Endothelial cell of umbilical vein (primary cell): ENCODE measurements at regions not wholly inside any gene's neighbourhood (a gene's known extent, or its start where the extent isn't known, plus 50 kb on each side); places are given as distances from the start of the nearest gene placed in this dataset.
"Not testable (repeated sequence)": the region's sequence is repeated elsewhere in the genome, so short reads cannot be mapped to it uniquely, and the experiment has no call there.

Experiments used
- BruUV-seq: library from RNA; stranded (reverse); fragments of 400-500 nt; replicated peaks from 2 replicates; lab custom pipeline; 2021; lab: Mats Ljungman, UMichigan
- CTCF ChIA-PET: fragments of 300-600, 350-600 bp; sonication (Branson Sonifier 250); formaldehyde crosslinking; loops from one replicate; lab custom pipeline; 2021; ENCODE audit warnings: antibody characterized with exemption, inconsistent platforms; lab: Charles Lee
- POLR2A ChIA-PET: fragments of 300-600, 350-600 bp; sonication (Branson Sonifier 250); formaldehyde crosslinking; loops from one replicate; lab custom pipeline; 2021; ENCODE audit warnings: antibody characterized with exemption, inconsistent platforms; lab: Charles Lee
- DNase-seq: peaks from one replicate; pipeline ENCODE4 v3.0.0-alpha.2; 2011; ENCODE audit warnings: low read depth, low spot score
- FAIRE-seq: peaks from 2 replicates; lab custom pipeline; 2011; peaks lifted over from hg19 to GRCh38; lab: Jason Lieb, UNC
- H2AFZ ChIP-seq: 2 replicates; pipeline ENCODE4 v1.6.0; 2012; ENCODE audit warnings: low read depth, low read length, control low read depth, inconsistent platforms
- H3K27ac ChIP-seq: 2 replicates; pipeline ENCODE4 v1.5.1; 2011; ENCODE audit warnings: low read depth, mild to moderate bottlenecking, control low read depth, low read length, moderate library complexity; ENCODE audit not compliant: insufficient read depth
- H3K27me3 ChIP-seq, 2 experiments: 2 replicates each; pipeline versions ENCODE4 v1.6.0 to v1.6.1; 2011; ENCODE audit warnings: low read length in 2 of 2, mixed read lengths in 1 of 2; ENCODE audit not compliant: control insufficient read depth in 2 of 2, insufficient read depth in 2 of 2
- H3K36me3 ChIP-seq, 2 experiments: 2 replicates in 1 of 2; 3 replicates in 1 of 2; pipeline ENCODE4 v1.5.1; 2011; ENCODE audit warnings: low read length in 2 of 2, mild to moderate bottlenecking in 1 of 2, moderate library complexity in 1 of 2; ENCODE audit not compliant: control insufficient read depth in 2 of 2, insufficient read depth in 2 of 2; ENCODE audit errors: extremely low read depth in 1 of 2
- H3K4me1 ChIP-seq: 3 replicates; pipeline ENCODE4 v1.5.1; 2011; ENCODE audit warnings: mild to moderate bottlenecking, low read length; ENCODE audit not compliant: control insufficient read depth, insufficient read depth; ENCODE audit errors: extremely low read depth
- H3K4me2 ChIP-seq: 2 replicates; pipeline ENCODE4 v1.6.1; 2011; ENCODE audit warnings: low read length, control low read depth, mixed read lengths; ENCODE audit not compliant: insufficient read depth
- H3K4me3 ChIP-seq, 3 experiments: fragments of 200-600 bp in 1 of 3; sonication (generic), shearing (Covaris generic) in 1 of 3; replicated peaks in 1 of 3; 2 replicates each; pipeline ENCODE4 v1.5.1; 2011 to 2016; ENCODE audit warnings: control low read depth in 3 of 3, low read length in 3 of 3, mild to moderate bottlenecking in 2 of 3, inconsistent platforms in 1 of 3, low read depth in 1 of 3, moderate library complexity in 1 of 3; ENCODE audit not compliant: insufficient read depth in 1 of 3
- H3K79me2 ChIP-seq: 2 replicates; pipeline ENCODE4 v1.6.0; 2012; ENCODE audit warnings: low read length, inconsistent platforms; ENCODE audit not compliant: control insufficient read depth, insufficient read depth
- H3K9ac ChIP-seq: replicated peaks from 2 replicates; pipeline ENCODE3; 2011; ENCODE audit warnings: low read length, control low read depth; ENCODE audit not compliant: insufficient read depth; ENCODE audit errors: extremely low read depth
- H3K9me1 ChIP-seq: replicated peaks from 3 replicates; pipeline ENCODE4 v1.6.0; 2011; ENCODE audit warnings: mild to moderate bottlenecking, low read length; ENCODE audit not compliant: control insufficient read depth, insufficient read depth; ENCODE audit errors: extremely low read depth
- H3K9me3 ChIP-seq: replicated peaks from 2 replicates; pipeline ENCODE4 v1.5.1; 2012; ENCODE audit warnings: low read length, inconsistent platforms; ENCODE audit not compliant: control insufficient read depth, insufficient read depth
- H4K20me1 ChIP-seq: replicated peaks from 2 replicates; pipeline ENCODE3; 2011; ENCODE audit warnings: mild to moderate bottlenecking, low read length; ENCODE audit not compliant: control insufficient read depth, insufficient read depth; ENCODE audit errors: extremely low read depth
- EZH2 ChIP-seq: IDR thresholded peaks from 2 replicates; pipeline ENCODE4 v1.6.1; 2012; ENCODE audit warnings: borderline replicate concordance, low read depth, mild to moderate bottlenecking, moderate library complexity, low read length, inconsistent platforms; ENCODE audit not compliant: severe bottlenecking
- FOS ChIP-seq: IDR thresholded peaks from 2 replicates; pipeline ENCODE4 v1.6.1; 2011; ENCODE audit warnings: mild to moderate bottlenecking, low read length, moderate library complexity, borderline replicate concordance; ENCODE audit not compliant: insufficient read depth
- MYC ChIP-seq: IDR thresholded peaks from one replicate; pipeline ENCODE4 v1.6.1; 2011; ENCODE audit warnings: mild to moderate bottlenecking, low read depth, low read length
- POLR2AphosphoS5 ChIP-seq: IDR thresholded peaks from 2 replicates; pipeline ENCODE4 v1.6.1; 2012; ENCODE audit warnings: low read depth, mild to moderate bottlenecking, control low read depth, low read length, moderate library complexity; ENCODE audit not compliant: insufficient read depth
- dilution Hi-C: fragments of 300-500 bp; cut with MboI; formaldehyde crosslinking; loops from one replicate; pipeline ENCODE4 v1.15.0; 2019; ENCODE audit warnings: low sequenced_read_pairs; ENCODE audit not compliant: extremely low pct_ligation_motif_present
- intact Hi-C: fragments of 100-400 bp; cut with micrococcal nuclease; formaldehyde crosslinking; loops from one replicate; pipeline ENCODE4 v1.10.0; 2022
- TF ChIP-seq, protein P1 (sequence below): IDR thresholded peaks from 2 replicates; pipeline ENCODE4 v1.6.1; 2011; ENCODE audit not compliant: insufficient read depth, insufficient read length

DNA sequence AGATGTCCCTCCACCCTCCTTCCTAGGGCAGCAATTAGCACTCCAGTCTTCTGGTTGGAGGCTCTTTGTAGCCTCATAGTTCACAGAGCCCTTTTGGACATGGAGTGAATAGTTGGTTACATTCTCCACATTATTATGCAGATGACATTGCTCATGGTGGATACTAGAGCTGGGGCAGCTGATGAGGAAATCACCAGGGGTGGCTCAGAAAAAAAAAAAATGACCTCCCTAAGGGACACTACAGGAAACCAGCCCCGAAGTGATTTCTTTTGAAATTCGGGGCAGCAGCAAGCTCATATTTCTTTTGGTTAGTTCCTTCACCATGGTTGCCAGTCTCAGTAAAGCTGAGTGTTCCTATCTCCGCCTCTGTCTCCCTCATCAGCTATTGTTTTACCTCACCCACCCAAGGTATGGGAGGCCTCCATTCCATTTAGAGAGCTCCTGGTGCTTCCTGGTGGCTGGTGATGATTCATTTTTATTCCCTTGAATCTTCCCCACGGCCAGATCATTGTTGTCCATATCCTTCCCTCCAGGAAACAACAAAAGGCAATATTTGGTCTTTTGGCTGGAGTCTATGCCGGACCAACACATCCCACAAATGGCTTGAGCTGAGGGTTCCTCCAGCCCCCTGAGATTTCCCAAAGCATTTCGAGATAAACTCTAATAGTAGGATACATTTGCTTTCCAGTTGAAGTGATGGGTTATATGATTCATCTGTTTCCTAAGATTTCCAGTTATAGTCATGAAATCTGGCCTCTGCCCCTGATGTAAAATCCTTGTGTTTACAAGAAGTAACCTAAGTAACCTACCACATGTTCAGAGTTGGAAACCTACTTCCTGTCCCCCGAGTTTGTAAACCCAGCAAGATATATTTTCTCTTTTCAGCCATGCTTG, 56.2 kb upstream of the NID2 start:
- DNase-seq (peak; percentile 33), FAIRE-seq (peak; percentile 87)
- Histone ChIP-seq H3K27me3 (no peaks in the 10 kb centered on the region), H3K4me3 (no peak overlapping the region), H3K9me3 (no peaks in the 10 kb centered on the region), H3K4me1 (peaks cover 11% of the 10 kb centered on the region), H3K9me1 (no peaks in the 10 kb centered on the region), H2AFZ (peak overlapping the region; percentile 3), H3K9ac (no peak overlapping the region), H3K79me2 (no peaks in the 10 kb centered on the region), H3K27ac (peak overlapping the region; percentile 19), H3K36me3 (no peaks in the 10 kb centered on the region), H4K20me1 (no peaks in the 10 kb centered on the region), H3K4me2 (peak overlapping the region; percentile 1)
- ChIA-PET POLR2A (no interaction called here), CTCF (interaction anchor here (0.8 to 2.1 kb wide), 4 partner anchors 9 to 133 kb away, joined by 3 to 8 read pairs (median 3); no protein-coding TSS in a partner anchor)
- dilution Hi-C loops, result no loop called here
- no peak for TF ChIP-seq MYC
- TF ChIP-seq EZH2, result no peak
- peak; percentile 66 for TF ChIP-seq FOS
- TF ChIP-seq POLR2AphosphoS5, result no peak
- TF ChIP-seq, protein P1, sequence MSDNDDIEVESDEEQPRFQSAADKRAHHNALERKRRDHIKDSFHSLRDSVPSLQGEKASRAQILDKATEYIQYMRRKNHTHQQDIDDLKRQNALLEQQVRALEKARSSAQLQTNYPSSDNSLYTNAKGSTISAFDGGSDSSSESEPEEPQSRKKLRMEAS, result no peak
- intact Hi-C loops, result no loop called here
- no TSS peak for BruUV-seq

DNA sequence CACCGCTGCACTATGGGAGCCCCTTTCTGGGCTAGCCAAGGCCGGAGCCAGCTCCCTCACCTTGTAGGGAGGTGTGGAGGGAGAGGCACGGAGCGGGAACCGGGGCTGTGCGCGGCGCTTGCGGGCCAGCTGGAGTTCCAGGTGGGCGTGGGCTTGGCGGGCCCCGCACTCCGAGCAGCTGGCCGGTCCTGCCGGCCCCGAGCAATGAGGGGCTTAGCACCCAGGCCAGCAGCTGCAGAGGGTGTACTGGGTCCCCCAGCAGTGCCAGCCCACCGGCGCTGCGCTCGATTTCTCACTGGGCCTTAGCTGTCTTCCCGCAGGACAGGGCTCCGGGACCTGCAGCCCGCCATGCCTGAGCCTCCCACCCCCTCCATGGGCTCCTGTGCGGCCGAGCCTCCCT, 53.3 kb upstream of the NID2 start:
- intact Hi-C loops, H3K27me3 ChIP-seq, H3K27ac ChIP-seq, H3K4me2 ChIP-seq, H2AFZ ChIP-seq, H3K36me3 ChIP-seq, H3K9ac ChIP-seq, H3K9me1 ChIP-seq, dilution Hi-C loops, POLR2A ChIA-PET, H3K79me2 ChIP-seq, H3K4me3 ChIP-seq, H4K20me1 ChIP-seq, H3K9me3 ChIP-seq, FAIRE-seq, BruUV-seq, DNase-seq: not testable (repeated sequence)
- CTCF ChIA-PET, result interaction anchor here (1.4 kb wide), 1 partner anchor 20 kb away, joined by 3 read pairs; no protein-coding TSS in a partner anchor
- H3K4me1 ChIP-seq, result peaks cover 11% of the 10 kb centered on the region
